ENCODE measurements at regions not wholly inside any gene's neighbourhood (a gene's known extent, or its start where the extent isn't known, plus 50 kb on each side); places are given as distances from the start of the nearest gene placed in this dataset.

- no peaks in the 10 kb centered on the region for H3K27me3 ChIP-seq
- H3K4me1 ChIP-seq (ENCODE audit: insufficient read depth), result peaks cover 5% of the 10 kb centered on the region
- H3K79me2 ChIP-seq, result no peaks in the 10 kb centered on the region
- no peak overlapping the region for H3K4me2 ChIP-seq
- H3K27ac ChIP-seq, result no peak overlapping the region
- 98% methylated on average over 5 of the region's 5 CpGs for WGBS (ENCODE audit: low lambda C conversion rate, missing lambda C conversion rate)
- H4K20me1 ChIP-seq (ENCODE audit: insufficient read depth, poor library complexity, severe bottlenecking), result no peaks in the 10 kb centered on the region
- H3K9me3 ChIP-seq (ENCODE audit: low read depth), result no peaks in the 10 kb centered on the region
- TF ChIP-seq EZH2 (IDR thresholded peaks at IDR 0.05; ENCODE audit: borderline replicate concordance) (no peak), CTCF (IDR thresholded peaks at IDR 0.05; ENCODE audit: poor library complexity) (no peak), EZH2phosphoT487 (IDR thresholded peaks at IDR 0.05; ENCODE audit: low read depth, severe bottlenecking, unreplicated experiment) (no peak)
- no peak for DNase-seq (ENCODE audit: low spot score)
- no peaks in the 10 kb centered on the region for H3K36me3 ChIP-seq (replicated peaks; ENCODE audit: insufficient read depth, low read depth)
- H2AFZ ChIP-seq, result no peak overlapping the region
- H3K9me2 ChIP-seq (replicated peaks; ENCODE audit: insufficient read depth), result no peaks in the 10 kb centered on the region
- no peak overlapping the region for H3K4me3 ChIP-seq
Observed at GRCh38 chr6:30832864-30833263, 51.5 kb upstream of the DDR1 start.

- TF ChIP-seq EZH2phosphoT487 (IDR thresholded peaks at IDR 0.05; ENCODE audit: low read depth, severe bottlenecking, unreplicated experiment), result no peak
- TF ChIP-seq CTCF (IDR thresholded peaks at IDR 0.05; ENCODE audit: poor library complexity), result no peak
- TF ChIP-seq EZH2 (IDR thresholded peaks at IDR 0.05; ENCODE audit: borderline replicate concordance), result no peak
- Histone ChIP-seq H3K4me2 (no peak overlapping the region), H3K27ac (no peak overlapping the region), H3K4me3 (no peak overlapping the region), H3K36me3 (replicated peaks; ENCODE audit: insufficient read depth, low read depth) (no peaks in the 10 kb centered on the region), H3K4me1 (ENCODE audit: insufficient read depth) (no peaks in the 10 kb centered on the region), H2AFZ (no peak overlapping the region), H3K79me2 (no peaks in the 10 kb centered on the region), H3K9me2 (replicated peaks; ENCODE audit: insufficient read depth) (no peaks in the 10 kb centered on the region), H4K20me1 (ENCODE audit: insufficient read depth, poor library complexity, severe bottlenecking) (no peaks in the 10 kb centered on the region), H3K27me3 (no peaks in the 10 kb centered on the region), H3K9me3 (ENCODE audit: low read depth) (no peaks in the 10 kb centered on the region)
- no peak for DNase-seq (ENCODE audit: low spot score)
- 57% methylated on average over 3 of the region's 3 CpGs for WGBS (ENCODE audit: low lambda C conversion rate, missing lambda C conversion rate)
Observed at GRCh38 chr6:30830438-30830837, 53.9 kb upstream of the DDR1 start.

GRCh38 chr6:30829639-30830255 is 54.6 kb upstream of the DDR1 start:
- Histone ChIP-seq H2AFZ (no peak overlapping the region), H3K4me2 (no peak overlapping the region), H3K9me2 (replicated peaks; ENCODE audit: insufficient read depth) (no peaks in the 10 kb centered on the region), H3K79me2 (no peaks in the 10 kb centered on the region), H3K4me3 (no peak overlapping the region), H4K20me1 (ENCODE audit: insufficient read depth, poor library complexity, severe bottlenecking) (no peaks in the 10 kb centered on the region), H3K27me3 (no peaks in the 10 kb centered on the region), H3K4me1 (ENCODE audit: insufficient read depth) (no peaks in the 10 kb centered on the region), H3K27ac (no peak overlapping the region), H3K36me3 (replicated peaks; ENCODE audit: insufficient read depth, low read depth) (no peaks in the 10 kb centered on the region), H3K9me3 (ENCODE audit: low read depth) (no peaks in the 10 kb centered on the region)
- WGBS (ENCODE audit: low lambda C conversion rate, missing lambda C conversion rate), result 53% methylated on average over 6 of the region's 6 CpGs
- no peak for DNase-seq (ENCODE audit: low spot score)
- no peak for TF ChIP-seq EZH2 (IDR thresholded peaks at IDR 0.05; ENCODE audit: borderline replicate concordance)
- no peak for TF ChIP-seq CTCF (IDR thresholded peaks at IDR 0.05; ENCODE audit: poor library complexity)
- TF ChIP-seq EZH2phosphoT487 (IDR thresholded peaks at IDR 0.05; ENCODE audit: low read depth, severe bottlenecking, unreplicated experiment), result no peak
